ENCODE measurements at regions not wholly inside any gene's neighbourhood (a gene's known extent, or its start where the extent isn't known, plus 50 kb on each side); places are given as distances from the start of the nearest gene placed in this dataset.

- H3K36me3 ChIP-seq = no peaks in the 10 kb centered on the region
- intact Hi-C loops (cut with DNase I) = no loop called here
- no peak overlapping the region for H3K4me3 ChIP-seq
- no peaks in the 10 kb centered on the region for H3K27me3 ChIP-seq
- DNase-seq = no peak
- ATAC-seq = no peak
- H3K27ac ChIP-seq = no peak overlapping the region
- TF ChIP-seq CTCF (IDR thresholded peaks at IDR 0.05) = no peak
- H3K9me3 ChIP-seq = no peaks in the 10 kb centered on the region
- no peaks in the 10 kb centered on the region for H3K4me1 ChIP-seq
These were observed 1988.8 kb upstream of the FLRT2 start for GRCh38 chr14:83541147-83541546.

- ATAC-seq (no peak), DNase-seq (no peak)
- intact Hi-C loops (cut with DNase I) = no loop called here
- Histone ChIP-seq H3K4me3 (no peak overlapping the region), H3K27me3 (no peaks in the 10 kb centered on the region), H3K9me3 (no peaks in the 10 kb centered on the region), H3K4me1 (no peaks in the 10 kb centered on the region), H3K27ac (no peak overlapping the region), H3K36me3 (no peaks in the 10 kb centered on the region)
- TF ChIP-seq CTCF (IDR thresholded peaks at IDR 0.05) = no peak
These were observed 1981.7 kb upstream of the FLRT2 start for GRCh38 chr14:83548061-83548839.

GRCh38 chr14:83556065-83556464, 1973.9 kb upstream of the FLRT2 start:
- DNase-seq (no peak), ATAC-seq (no peak)
- H3K27ac ChIP-seq = no peak overlapping the region
- H3K9me3 ChIP-seq = no peaks in the 10 kb centered on the region
- no peak for TF ChIP-seq CTCF (IDR thresholded peaks at IDR 0.05)
- no peaks in the 10 kb centered on the region for H3K4me1 ChIP-seq
- H3K4me3 ChIP-seq = no peak overlapping the region
- H3K36me3 ChIP-seq = no peaks in the 10 kb centered on the region
- no peaks in the 10 kb centered on the region for H3K27me3 ChIP-seq
- intact Hi-C loops (cut with DNase I) = no loop called here

GRCh38 chr14:83556746-83557453, 1973.0 kb upstream of the FLRT2 start:
- ATAC-seq (no peak), DNase-seq (no peak)
- Histone ChIP-seq H3K27me3 (no peaks in the 10 kb centered on the region), H3K27ac (no peak overlapping the region), H3K4me3 (no peak overlapping the region), H3K9me3 (no peaks in the 10 kb centered on the region), H3K4me1 (no peaks in the 10 kb centered on the region), H3K36me3 (no peaks in the 10 kb centered on the region)
- intact Hi-C loops (cut with DNase I) = no loop called here
- TF ChIP-seq CTCF (IDR thresholded peaks at IDR 0.05) = no peak

GRCh38 chr14:83558946-83559345, 1971.0 kb upstream of the FLRT2 start:
- no peak for TF ChIP-seq CTCF (IDR thresholded peaks at IDR 0.05)
- DNase-seq = no peak
- intact Hi-C loops (cut with DNase I) = no loop called here

More at GRCh38 chr14:83558946-83559345, 1971.0 kb upstream of the FLRT2 start:
- no peaks in the 10 kb centered on the region for H3K36me3 ChIP-seq
- no peaks in the 10 kb centered on the region for H3K4me1 ChIP-seq
- no peak overlapping the region for H3K27ac ChIP-seq
- no peaks in the 10 kb centered on the region for H3K9me3 ChIP-seq
- ATAC-seq = no peak
- H3K4me3 ChIP-seq = no peak overlapping the region
- no peaks in the 10 kb centered on the region for H3K27me3 ChIP-seq
